OCI-LY7 (cell line): ENCODE measurements at regions not wholly inside any gene's neighbourhood (a gene's known extent, or its start where the extent isn't known, plus 50 kb on each side); places are given as distances from the start of the nearest gene placed in this dataset.
A peak's percentile ranks its signal among the peaks of the same experiment; 100 is the strongest.

Experiments used
- BruUV-seq: library from RNA; stranded (reverse); fragments of 400-500 nt; replicated peaks from 2 replicates; lab custom pipeline; 2021; lab: Mats Ljungman, UMichigan
- CTCF ChIA-PET: fragments of 300-600 bp; sonication (Branson Sonifier 250); formaldehyde crosslinking; loops from one replicate; lab custom pipeline; 2022; ENCODE audit warnings: antibody characterized with exemption; ENCODE audit not compliant: unreplicated experiment; lab: Charles Lee
- POLR2A ChIA-PET: fragments of 300-600 bp; sonication (Branson Sonifier 250); formaldehyde crosslinking; loops from one replicate; lab custom pipeline; 2022; ENCODE audit warnings: antibody characterized with exemption; lab: Charles Lee
- DNase-seq: peaks from one replicate; pipeline ENCODE4 v3.0.0-alpha.2; 2015; ENCODE audit warnings: low spot score
- H2AFZ ChIP-seq: fragments of 200-600 bp; sonication (generic), shearing (Covaris generic); 2 replicates; pipeline ENCODE4 v1.6.1; 2014; ENCODE audit warnings: mild to moderate bottlenecking, antibody characterized with exemption, low read length, moderate library complexity
- H3K27ac ChIP-seq: fragments of 200-600 bp; sonication (generic); 2 replicates; pipeline ENCODE4 v1.5.1; 2014; ENCODE audit warnings: mixed run types, low read depth, mild to moderate bottlenecking, moderate library complexity, low read length, inconsistent platforms; ENCODE audit not compliant: poor library complexity, severe bottlenecking
- H3K36me3 ChIP-seq: fragments of 200-600 bp; sonication (generic); 2 replicates; pipeline ENCODE4 v1.6.1; 2014; ENCODE audit warnings: mild to moderate bottlenecking, antibody characterized with exemption, low read length, moderate library complexity, mixed read lengths; ENCODE audit not compliant: insufficient read depth
- H3K4me1 ChIP-seq: fragments of 200-600 bp; sonication (generic); 2 replicates; pipeline ENCODE4 v1.5.1; 2014; ENCODE audit warnings: mild to moderate bottlenecking, low read length; ENCODE audit not compliant: insufficient read depth, poor library complexity, severe bottlenecking
- H3K4me2 ChIP-seq: fragments of 200-600 bp; sonication (generic); 2 replicates; pipeline ENCODE4 v1.6.1; 2014; ENCODE audit warnings: mild to moderate bottlenecking, low read length
- H3K4me3 ChIP-seq: fragments of 200-600 bp; sonication (generic); 2 replicates; pipeline ENCODE4 v1.5.1; 2014; ENCODE audit warnings: mild to moderate bottlenecking, low read depth, low read length; ENCODE audit not compliant: poor library complexity, severe bottlenecking
- H3K79me2 ChIP-seq: fragments of 200-600 bp; sonication (generic); 2 replicates; pipeline ENCODE4 v1.6.1; 2016; ENCODE audit warnings: low read depth, mild to moderate bottlenecking, low read length, moderate library complexity, mixed read lengths; ENCODE audit not compliant: insufficient read depth
- H3K9me2 ChIP-seq: fragments of 200-600 bp; sonication (generic); 2 replicates; pipeline ENCODE4 v1.6.1; 2016; ENCODE audit warnings: mild to moderate bottlenecking, low read length, mixed read lengths; ENCODE audit not compliant: insufficient read depth
- H3K9me3 ChIP-seq: fragments of 200-600 bp; sonication (generic); 2 replicates; pipeline ENCODE4 v1.6.1; 2014; ENCODE audit warnings: mild to moderate bottlenecking, mixed run types, low read length, mixed read lengths
- H4K20me1 ChIP-seq: fragments of 200-600 bp; sonication (generic); 2 replicates; pipeline ENCODE4 v1.6.1; 2014; ENCODE audit warnings: mild to moderate bottlenecking, antibody characterized with exemption, low read length, moderate library complexity, mixed read lengths; ENCODE audit not compliant: insufficient read depth
- EZH2phosphoT487 ChIP-seq: fragments of 200-600 bp; sonication (generic); IDR thresholded peaks from 2 replicates; pipeline ENCODE4 v1.6.1; 2018; ENCODE audit warnings: low read depth, borderline replicate concordance, mild to moderate bottlenecking, mixed run types, antibody characterized with exemption, low read length, moderate library complexity, mixed read lengths
- intact Hi-C: fragments of 100-400 bp; cut with micrococcal nuclease; formaldehyde crosslinking; loops from one replicate; pipeline ENCODE4 v1.10.0; 2022; ENCODE audit not compliant: unreplicated experiment
- TF ChIP-seq, protein P1 (sequence below): fragments of 200-600 bp; sonication (generic); conservative IDR thresholded peaks from 2 replicates; pipeline ENCODE4 v1.5.1; 2014; ENCODE audit warnings: mild to moderate bottlenecking, antibody characterized with exemption, low read length, moderate library complexity, mixed read lengths

- ChIA-PET POLR2A (interaction anchor here (1.3 to 1.4 kb wide), 2 partner anchors 11 to 12 kb away, joined by 5 read pairs; no protein-coding TSS in a partner anchor), CTCF (no interaction called here)
- no peak overlapping the region for H3K27ac ChIP-seq
- peak overlapping the region; percentile 63 for H2AFZ ChIP-seq
- BruUV-seq: no TSS peak
- no peaks in the 10 kb centered on the region for H3K36me3 ChIP-seq
- no peaks in the 10 kb centered on the region for H3K9me2 ChIP-seq
- no peak for DNase-seq
- no peaks in the 10 kb centered on the region for H3K79me2 ChIP-seq
- peaks cover 11% of the 10 kb centered on the region; the same call in 1 of the 2 replicates for H3K9me3 ChIP-seq
- H3K4me2 ChIP-seq: no peak overlapping the region
- no peak for TF ChIP-seq EZH2phosphoT487
- TF ChIP-seq, protein P1, sequence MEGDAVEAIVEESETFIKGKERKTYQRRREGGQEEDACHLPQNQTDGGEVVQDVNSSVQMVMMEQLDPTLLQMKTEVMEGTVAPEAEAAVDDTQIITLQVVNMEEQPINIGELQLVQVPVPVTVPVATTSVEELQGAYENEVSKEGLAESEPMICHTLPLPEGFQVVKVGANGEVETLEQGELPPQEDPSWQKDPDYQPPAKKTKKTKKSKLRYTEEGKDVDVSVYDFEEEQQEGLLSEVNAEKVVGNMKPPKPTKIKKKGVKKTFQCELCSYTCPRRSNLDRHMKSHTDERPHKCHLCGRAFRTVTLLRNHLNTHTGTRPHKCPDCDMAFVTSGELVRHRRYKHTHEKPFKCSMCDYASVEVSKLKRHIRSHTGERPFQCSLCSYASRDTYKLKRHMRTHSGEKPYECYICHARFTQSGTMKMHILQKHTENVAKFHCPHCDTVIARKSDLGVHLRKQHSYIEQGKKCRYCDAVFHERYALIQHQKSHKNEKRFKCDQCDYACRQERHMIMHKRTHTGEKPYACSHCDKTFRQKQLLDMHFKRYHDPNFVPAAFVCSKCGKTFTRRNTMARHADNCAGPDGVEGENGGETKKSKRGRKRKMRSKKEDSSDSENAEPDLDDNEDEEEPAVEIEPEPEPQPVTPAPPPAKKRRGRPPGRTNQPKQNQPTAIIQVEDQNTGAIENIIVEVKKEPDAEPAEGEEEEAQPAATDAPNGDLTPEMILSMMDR: no peak
- intact Hi-C loops: no loop called here
- no peaks in the 10 kb centered on the region for H4K20me1 ChIP-seq
- H3K4me1 ChIP-seq: no peaks in the 10 kb centered on the region
- no peak overlapping the region for H3K4me3 ChIP-seq
These were observed 178.9 kb downstream of the METTL4 start for GRCh38 chr18:2392446-2392845.

DNA sequence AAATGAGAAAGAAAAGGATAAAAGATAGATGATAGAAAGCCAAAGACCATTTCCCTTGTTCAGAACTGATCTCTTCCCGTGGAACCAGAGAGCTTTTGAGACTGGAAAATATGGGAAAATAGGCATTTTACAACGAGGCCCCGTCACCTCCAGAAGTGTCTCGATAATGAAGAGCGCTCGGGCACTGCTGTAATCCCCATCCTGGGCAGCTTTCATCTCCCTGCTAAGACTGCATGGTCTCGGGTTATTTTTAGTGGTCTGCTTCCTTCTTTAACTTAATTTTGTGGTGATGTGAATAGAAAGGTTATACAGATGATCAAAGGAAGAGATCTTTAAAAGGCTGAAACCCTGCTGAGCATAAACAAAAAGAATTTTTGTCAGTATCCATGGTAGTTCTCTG is 176.6 kb downstream of the METTL4 start:
- Histone ChIP-seq H3K9me2 (no peaks in the 10 kb centered on the region), H4K20me1 (no peaks in the 10 kb centered on the region), H3K9me3 (no peaks in the 10 kb centered on the region), H3K4me1 (no peaks in the 10 kb centered on the region), H3K79me2 (no peaks in the 10 kb centered on the region), H3K4me2 (no peak overlapping the region), H3K4me3 (no peak overlapping the region), H3K27ac (no peak overlapping the region), H2AFZ (no peak overlapping the region), H3K36me3 (no peaks in the 10 kb centered on the region)
- intact Hi-C loops: no loop called here
- POLR2A ChIA-PET: no interaction called here
- CTCF ChIA-PET: no interaction called here
- BruUV-seq: no TSS peak
- no peak for DNase-seq
- TF ChIP-seq, protein P1: no peak
- TF ChIP-seq EZH2phosphoT487: no peak

DNA sequence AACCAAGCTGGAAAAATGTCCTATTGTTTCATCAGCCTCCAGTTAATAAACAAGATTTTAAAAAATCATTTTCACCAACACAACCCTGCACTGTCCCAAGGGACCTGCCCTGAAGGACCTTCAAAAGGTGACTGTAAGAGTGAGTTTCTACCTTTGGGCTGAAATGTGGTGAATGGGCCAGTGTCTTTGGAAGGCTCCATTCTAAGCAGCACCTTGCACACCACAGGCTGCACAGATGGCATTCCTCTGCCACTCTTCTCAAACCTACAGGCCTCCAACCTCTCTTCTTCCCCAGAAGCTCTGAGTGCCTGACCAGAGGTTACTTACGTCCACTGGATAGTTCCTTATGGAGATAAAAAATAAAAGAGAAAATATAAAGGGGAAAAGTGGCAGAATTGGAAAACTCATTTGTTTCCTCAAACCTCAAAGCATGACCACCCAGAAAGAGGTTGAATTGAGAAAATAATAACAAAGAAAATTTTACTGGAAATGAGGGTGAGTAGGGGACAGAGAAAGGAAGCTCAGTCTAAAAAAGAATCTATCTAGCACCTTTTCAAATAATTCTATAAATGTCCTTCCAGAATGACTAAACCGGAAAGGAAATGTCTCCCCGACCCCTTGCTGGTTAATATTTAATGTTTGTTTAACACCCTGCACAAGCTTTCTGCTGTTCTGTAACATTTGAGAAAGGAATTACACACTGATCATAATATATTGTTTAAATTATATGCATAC is 175.7 kb downstream of the METTL4 start:
- Histone ChIP-seq H3K4me2 (no peak overlapping the region), H3K4me3 (no peak overlapping the region), H3K4me1 (no peaks in the 10 kb centered on the region), H3K79me2 (no peaks in the 10 kb centered on the region), H3K36me3 (no peaks in the 10 kb centered on the region), H3K27ac (no peak overlapping the region), H4K20me1 (no peaks in the 10 kb centered on the region), H3K9me3 (no peaks in the 10 kb centered on the region), H2AFZ (peak overlapping the region; percentile 4; the same call in 1 of the 2 replicates), H3K9me2 (no peaks in the 10 kb centered on the region)
- BruUV-seq: no TSS peak
- ChIA-PET CTCF (no interaction called here), POLR2A (no interaction called here)
- no peak for DNase-seq
- intact Hi-C loops: no loop called here
- no peak for TF ChIP-seq EZH2phosphoT487
